GM18507 (cell line): ENCODE measurements at regions not wholly inside any gene's neighbourhood (a gene's known extent, or its start where the extent isn't known, plus 50 kb on each side); places are given as distances from the start of the nearest gene placed in this dataset.

ENCODE experiments used
- DNase-seq: peaks from one replicate; pipeline ENCODE4 v3.0.0; 2011; ENCODE audit warnings: low read depth; ENCODE audit not compliant: insufficient read length; ENCODE audit errors: extremely low spot score
- FAIRE-seq: peaks from 2 replicates; lab custom pipeline; 2011; peaks lifted over from hg19 to GRCh38; lab: Jason Lieb, UNC

DNA sequence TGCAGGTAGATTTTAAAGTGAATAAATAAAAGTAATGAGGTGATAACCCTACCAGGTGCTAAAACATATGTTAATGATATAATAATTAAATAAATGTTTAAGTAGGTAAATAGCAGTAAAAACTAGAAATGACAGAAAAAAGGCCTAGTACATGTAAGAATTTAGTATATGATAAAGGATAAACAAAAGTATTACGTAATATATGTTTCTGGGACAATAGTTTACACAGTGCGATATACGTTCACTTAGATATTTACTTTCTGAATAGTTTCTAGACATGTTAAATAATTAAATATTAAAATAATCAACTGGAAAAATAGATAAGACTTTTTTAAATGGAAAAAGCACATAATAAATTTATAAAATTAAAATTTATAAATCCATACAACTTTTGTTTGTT is 340.9 kb downstream of the LIG4 start:
- FAIRE-seq: no peak
- no peak for DNase-seq

DNA sequence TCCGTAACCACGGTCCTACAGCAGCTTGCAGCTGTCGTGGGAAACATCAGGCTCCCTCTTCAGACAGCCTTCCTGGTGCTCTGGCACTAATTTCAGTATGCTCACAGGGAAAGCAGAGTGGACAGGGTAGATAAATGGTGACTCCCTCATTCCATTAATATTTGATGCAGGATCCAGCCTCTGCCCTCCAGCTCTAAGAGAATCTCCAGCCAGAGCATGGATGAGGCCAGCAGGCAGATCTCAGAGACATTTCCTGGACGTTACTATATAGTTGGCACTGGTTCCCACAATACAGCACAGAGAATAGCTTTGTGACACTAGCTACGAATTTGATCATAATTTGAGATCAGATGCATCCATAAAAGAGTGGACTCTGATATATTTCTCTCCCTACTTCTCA is 341.4 kb downstream of the LIG4 start:
- no peak for FAIRE-seq
- DNase-seq: no peak

DNA sequence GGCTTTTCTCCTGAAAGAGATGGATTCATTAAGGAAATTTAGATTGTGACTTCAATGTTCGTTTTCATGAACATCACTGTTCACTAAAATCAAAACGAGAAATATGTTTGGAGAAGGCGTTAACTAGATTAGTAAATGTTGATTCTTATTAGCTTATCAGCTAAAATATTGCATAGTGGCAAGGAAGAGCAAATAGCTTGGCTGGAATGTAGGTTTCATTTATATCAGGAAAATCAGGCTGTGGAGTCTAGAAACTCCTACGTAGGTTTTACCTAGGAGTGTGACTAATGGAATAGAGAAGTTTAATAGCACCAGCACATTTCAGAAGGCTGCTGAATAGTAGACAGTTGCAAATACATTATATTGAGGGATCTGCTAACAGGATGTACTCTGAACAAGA is 344.9 kb downstream of the LIG4 start:
- DNase-seq (no peak), FAIRE-seq (no peak)

DNA sequence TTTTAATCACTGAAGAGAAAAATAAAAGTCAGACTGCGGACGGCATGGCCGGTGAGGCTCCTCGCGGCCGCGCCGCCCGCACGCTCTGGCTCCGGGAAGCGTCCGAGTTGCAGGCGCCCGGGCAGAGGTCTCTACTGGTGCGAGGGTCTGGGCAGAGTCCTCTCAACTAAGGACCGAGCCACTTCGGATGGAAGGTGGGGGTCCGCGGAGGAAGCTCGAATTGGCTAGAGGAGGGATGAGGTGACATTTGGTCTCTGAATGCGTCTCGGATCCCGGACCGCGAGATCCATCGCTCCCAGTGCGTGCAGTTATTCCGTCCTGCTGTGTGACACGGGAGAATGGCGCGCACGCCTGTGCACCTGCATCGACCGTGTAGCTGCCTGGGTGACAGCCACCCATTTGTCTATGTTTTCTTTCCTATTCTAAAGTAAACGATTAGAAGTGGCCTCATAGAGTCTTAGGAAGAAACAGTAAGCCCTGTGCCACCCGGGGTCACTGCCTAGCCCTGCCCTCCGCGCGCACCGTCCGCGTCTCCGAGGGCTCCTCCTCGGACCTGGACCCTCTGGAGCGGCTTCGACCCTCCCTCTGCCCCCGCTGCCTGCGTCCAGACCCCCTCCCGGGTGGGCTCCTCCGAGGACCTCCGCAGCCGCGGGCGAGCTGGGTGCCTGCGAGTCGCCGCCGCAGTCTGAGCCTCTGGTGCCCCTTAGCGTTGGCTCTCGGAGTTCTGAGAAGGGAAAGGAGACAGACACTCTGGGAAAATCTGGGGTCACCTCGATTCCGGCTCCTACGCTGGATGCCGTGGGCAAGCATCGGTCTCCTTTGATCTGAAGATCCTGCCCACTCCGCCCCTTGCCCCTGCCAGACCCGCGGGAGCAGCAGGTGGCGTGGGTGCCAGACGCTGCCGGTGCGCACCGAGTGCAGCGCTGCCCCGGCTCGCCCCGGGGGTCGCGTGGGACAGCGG is 347.4 kb downstream of the LIG4 start:
- FAIRE-seq: no peak
- DNase-seq: no peak

DNA sequence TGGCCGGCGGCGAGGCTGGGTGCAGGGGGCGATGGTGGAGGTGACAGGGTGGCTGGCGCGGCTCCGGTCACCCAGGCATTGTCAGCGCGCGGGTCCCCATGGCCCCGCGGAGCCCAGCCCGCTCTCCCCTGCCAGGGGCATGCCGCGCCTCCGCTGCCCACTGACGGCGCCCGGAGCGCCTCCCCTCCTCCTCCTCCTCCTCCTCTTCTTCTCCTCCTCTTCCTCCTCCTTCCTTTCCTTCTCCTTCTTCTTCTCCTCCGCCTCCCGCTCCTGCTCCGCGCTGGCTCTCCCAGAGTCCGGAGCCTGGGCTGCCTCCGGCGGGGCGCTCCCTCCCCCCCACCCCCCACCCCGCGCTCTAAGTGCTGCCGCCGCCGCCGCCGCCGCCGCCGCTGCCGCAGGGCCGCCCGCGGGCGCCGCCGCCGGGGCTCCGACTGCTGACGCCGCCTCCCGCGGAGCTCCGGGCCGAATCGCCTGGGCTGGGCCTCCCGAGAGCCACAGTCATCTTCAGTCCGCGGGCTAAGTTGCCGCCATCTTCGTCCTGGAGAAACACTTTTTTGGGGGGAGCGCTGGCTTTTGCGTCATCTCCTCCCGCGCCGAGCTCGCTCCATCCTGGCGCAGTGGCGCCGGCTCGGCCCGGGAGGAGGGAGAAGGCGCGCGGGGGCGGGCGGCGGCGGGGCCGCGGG is 348.3 kb downstream of the LIG4 start:
- DNase-seq: no peak

DNA sequence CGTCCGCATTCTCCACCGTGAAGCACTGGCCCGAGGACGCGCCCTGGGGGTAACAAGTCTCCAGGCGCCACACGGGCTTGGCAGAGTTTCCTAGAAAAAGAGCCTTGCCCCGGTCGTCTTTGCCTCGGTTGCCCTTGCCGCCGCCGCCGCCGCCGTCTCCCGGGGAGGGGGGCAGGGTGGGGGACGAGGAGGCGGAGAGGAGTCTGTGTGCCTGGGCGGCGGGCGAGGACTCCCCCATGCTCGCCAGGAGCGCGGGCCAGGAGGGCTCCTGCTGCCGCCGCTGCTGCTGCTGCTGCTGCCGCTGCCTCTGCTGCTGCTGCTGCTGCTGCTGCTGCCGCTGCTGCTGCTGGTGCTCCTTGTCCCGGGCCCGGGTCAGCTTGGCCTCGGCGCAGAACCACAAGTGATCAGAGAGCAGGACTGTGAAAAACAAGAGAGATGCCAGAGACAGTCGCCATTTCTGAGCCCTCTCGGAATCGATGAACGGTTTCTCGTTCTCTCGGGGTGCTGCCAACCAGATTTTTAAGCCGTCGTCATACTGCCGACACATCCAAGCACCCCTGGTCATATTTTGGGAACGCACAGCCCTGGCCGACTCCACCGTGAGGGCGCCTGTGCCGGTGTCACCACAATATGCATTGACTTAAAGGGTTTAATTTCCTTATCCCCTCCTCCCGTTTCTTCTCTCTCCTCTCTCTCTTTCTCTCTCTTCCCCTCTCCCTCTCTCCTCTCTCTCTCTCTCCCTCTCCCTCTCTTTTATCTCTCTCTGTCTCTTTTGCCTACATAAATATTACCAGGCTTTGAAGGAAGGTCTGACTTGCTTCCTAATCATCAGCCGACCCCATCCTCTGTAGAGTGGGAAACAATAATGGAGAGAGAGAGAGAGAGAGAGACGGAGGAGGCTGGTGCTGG is 349.1 kb downstream of the LIG4 start:
- no peak for DNase-seq
- FAIRE-seq: no peak

More for the DNA sequence above, 348.3 kb downstream of the LIG4 start:
- no peak for FAIRE-seq

DNA sequence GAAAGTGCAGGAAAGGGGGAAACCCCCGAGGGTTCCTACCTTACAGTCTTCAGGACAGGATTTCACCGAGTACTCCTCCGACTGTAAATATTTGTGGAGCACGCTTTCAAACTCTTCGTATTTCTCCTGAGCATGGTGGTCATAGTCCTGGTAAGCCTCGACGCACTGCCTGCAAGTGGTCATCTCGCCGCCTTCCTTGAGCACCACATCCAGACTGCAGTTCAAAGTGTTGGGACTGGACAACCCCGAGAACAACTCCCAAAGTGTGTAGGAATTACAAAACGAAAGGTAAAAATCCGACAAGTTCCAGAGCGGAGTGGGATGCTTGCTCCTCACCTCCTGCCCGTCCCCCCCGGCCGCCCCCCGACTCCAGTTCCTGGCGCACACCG is 349.7 kb downstream of the LIG4 start:
- no peak for FAIRE-seq
- DNase-seq: no peak

DNA sequence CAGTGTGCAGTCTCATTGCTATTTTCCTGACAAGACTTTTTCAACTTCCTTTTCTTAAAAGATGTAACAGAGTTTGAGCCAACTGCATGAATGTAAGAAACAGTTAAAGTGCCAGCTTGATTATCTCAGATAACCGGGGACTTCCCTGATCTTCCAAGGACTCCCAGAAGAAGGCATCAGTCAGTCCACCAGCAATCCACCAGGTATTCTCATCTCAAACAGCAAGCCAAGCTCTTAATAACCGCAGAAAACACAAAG is 350.1 kb downstream of the LIG4 start:
- FAIRE-seq (no peak), DNase-seq (no peak)

DNA sequence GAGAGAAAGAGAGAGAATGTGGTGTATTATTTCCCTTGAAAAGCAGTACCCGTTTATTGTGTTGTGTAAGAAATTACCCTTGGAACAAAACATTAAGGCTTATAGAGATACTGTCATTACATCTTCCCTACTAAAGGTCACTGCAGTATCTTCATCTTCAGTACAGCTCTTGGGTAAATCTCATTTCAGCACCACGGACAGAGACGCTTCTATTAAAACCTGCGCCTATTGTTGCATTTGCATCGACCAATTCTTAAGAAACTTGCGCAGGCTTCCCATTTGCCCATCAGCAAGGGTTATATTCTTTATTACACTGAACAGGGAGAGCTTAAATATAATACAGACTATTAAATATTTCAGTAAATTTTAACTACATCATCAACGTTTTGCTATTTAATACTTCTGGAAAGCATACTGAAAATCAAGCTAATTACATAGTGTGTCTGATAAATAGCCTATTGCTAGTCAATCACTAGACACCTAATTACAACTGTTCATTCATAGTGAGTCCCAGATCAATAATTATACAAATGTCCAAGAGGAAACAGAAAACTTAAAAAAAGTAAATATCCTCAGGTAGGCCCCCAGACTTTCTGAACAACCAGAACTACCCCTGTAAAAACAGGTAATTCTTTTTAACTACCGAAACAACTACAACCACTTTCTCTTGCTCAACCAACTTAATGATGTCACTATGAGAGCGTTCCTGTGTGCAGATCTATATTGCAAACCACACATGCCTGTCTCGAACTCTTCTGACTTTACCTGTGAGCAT is 350.6 kb downstream of the LIG4 start:
- no peak for FAIRE-seq

DNA sequence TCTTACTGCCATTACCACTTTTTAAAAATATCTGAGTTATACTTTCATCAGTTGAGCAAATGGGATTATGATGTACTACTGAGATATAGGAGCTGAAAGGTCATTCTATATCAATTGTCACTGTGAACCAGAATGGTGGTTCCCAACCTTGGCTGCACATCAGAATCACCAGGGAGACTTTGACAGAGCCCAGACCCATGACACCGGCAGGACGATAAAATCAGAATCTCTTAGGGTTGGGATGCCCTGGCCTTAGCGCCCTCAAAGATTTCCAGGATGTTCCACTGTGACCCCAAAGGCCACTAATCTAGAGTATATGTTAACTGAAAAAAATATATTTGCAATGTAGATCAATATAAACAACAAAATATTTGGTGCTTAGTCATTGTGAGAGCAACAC is 355.1 kb downstream of the LIG4 start:
- no peak for DNase-seq
- FAIRE-seq: no peak

More for the DNA sequence above, 350.6 kb downstream of the LIG4 start:
- no peak for DNase-seq

DNA sequence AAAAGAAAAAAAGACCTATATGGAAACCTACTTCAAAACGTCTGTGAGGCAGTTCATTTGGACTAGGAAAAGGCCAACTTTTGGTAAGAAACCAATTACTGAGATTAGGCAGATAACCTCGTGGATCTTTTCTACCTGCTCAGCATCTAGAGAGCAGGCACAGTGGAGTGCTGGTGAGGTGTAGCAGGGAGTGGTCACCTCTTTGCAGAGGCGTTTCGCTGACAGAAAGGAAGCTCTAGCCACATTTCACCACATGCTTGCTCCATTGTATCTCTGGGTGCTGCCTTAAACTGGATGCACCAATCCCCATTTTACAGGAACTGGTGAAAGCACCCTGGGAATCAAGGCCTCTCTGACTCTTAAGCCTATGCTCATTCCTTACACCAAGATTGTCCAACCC is 360.5 kb downstream of the LIG4 start:
- DNase-seq (no peak), FAIRE-seq (no peak)

DNA sequence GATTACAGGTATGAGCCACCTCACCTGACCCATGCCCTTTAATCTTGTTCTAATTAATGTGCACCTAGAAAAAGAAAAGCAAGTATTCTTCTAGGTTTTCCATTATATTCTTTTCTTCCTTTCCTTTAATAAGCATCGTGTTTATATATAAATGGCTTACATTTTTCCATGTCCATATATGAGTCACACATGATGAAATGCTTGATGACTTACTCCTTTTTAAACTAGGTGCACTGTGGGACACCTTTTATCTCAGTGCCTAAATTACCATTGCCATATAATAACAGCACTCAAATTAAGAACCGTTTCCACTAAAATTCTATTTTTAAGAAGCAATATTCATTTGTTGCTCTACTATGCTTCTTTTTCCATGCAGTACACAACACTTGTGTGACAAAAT is 363.3 kb downstream of the LIG4 start:
- FAIRE-seq (no peak), DNase-seq (no peak)

DNA sequence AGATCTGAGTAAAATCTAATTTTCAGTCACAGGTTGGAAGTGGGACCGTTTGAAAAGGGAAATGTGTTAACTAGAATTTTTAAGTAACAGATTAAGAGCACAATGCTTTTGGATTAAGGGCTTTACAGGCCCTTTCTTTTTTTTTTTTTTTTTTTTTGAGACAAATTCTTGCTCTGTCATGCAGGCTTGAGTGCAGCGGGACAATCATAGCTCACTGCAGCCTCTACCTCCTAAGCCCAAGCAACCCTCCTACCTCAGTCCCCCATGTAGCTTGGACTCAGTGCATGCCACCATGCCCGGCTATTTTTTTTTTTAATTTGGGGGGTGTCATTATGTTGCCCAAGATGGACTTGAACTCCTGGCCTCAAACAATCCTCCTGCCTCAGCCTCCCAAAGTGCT is 363.7 kb downstream of the LIG4 start:
- DNase-seq (no peak), FAIRE-seq (no peak)

DNA sequence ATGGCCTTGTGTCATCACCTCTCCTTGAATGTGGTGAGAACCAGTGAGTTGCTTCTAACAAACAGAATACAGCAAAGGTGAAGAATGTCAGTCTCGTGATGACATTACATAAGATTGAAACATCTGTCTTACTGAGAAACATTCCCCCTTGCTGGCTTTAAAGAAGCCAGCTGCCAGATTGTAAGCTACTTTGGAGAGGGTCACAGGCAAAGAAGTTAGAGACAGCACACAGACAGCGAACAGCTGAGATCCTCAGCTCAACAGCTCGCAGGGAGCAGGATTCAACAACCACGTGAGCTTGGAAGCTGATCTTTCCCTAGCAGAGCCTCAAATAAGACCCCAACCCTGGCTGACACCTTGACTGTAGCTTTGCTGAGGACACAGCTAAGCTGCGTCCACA is 367.9 kb downstream of the LIG4 start:
- DNase-seq: no peak
- no peak for FAIRE-seq

DNA sequence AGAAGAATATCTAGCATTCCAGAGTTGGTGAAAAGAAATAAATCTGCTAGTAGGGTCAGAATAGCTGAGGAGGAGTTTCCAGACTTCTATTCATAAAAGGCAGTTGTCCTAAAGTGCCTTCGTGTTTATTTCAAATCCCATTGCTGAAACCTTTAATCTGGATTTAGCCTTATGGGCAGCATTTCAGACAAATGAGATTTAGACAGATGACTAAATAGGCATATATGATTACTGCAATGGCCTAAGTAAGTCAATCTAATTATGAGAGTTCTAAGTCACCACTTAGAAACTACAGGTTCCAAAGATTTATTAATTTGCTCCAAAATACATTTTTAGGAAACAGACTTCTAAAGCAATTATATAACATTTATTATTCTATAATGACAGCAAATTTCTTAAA is 368.7 kb downstream of the LIG4 start:
- DNase-seq: no peak
- FAIRE-seq: no peak

DNA sequence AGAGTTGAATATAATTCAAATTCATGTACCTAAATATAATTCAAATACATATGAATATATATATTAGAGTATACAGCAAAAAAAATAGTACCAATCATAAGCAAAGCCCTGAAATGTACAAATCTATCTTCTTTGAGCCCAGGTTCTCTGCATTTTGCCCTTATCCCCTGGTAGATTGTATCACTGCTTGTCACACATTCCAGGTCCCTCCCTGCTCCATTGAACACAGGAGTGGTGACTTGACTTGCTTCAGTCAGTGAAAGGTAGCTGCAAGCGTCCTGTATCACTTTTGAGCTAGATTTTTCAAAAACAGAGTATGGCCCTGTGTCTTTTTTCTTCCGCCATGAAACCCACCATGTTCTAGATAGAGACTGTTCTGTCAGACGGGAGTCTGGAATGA is 369.4 kb downstream of the LIG4 start:
- FAIRE-seq: no peak

DNA sequence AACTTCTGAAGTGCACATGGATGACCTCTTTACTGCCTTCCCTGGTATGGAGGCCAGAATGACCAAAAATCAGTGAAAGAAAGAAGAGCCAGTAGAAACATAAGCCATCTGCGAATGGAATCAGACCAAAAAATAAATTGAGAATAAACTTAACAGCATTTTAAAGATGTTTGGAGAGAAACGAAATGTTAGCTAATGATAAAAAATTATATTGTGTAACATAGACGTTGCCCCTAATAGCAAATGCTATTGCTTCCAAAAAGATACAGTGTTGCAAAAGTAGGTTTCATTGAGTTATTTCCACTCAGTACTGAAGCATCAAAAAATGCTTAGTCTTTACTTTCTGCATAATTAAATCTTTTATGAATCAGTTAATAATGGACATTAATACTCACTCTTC is 371.7 kb downstream of the LIG4 start:
- FAIRE-seq (no peak), DNase-seq (no peak)

More for the DNA sequence above, 369.4 kb downstream of the LIG4 start:
- DNase-seq: no peak

DNA sequence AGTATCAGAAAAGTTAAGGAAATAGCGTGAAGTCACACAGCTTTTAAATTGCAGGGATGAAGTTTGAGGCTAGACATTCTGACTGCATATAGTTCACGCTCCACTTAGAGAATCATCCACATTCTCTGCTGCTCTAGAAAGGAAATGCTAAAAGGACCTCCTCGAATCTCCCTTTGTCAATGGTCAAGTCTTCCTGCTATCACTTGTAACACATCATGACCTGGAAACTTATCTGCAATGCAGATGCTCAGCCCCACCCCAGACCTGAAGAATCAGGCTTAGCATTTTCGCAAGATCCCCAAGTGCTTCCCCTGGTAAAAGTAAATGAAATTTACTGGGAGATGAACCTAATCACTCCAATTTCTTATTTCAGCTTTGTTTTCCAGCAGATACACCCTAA is 372.1 kb downstream of the LIG4 start:
- no peak for DNase-seq
- FAIRE-seq: no peak

DNA sequence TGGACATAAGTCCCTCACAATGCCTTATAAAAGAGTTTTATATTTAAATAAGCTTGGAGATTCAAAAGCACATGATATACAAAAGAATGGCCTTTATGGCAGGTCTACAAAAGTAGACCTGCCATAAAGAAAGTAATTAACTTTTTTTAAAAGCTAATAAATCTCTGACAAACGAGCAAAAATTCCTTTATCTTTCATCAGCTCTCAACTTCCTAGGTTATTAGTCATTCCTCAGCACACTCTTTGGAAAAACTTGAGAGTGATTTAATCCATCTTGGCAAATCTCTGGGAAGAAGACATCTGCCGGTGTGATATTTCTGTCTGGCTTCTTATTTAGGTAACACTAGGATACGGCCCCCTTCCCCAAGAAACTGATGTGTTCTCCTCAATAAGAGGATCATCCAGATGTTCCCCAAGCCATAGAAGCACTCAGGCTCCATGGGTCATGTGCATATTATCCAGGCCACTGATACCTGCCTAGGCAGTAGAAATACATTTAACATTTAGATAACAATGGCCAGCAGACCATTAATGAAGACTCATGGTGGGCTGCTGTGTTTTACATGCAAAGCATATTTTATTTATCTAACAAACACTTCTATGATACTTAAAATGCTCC is 372.7 kb downstream of the LIG4 start:
- DNase-seq (no peak), FAIRE-seq (no peak)
